ENCODE measurements at regions not wholly inside any gene's neighbourhood (a gene's known extent, or its start where the extent isn't known, plus 50 kb on each side); places are given as distances from the start of the nearest gene placed in this dataset.
A peak's percentile ranks its signal among the peaks of the same experiment; 100 is the strongest.

DNA sequence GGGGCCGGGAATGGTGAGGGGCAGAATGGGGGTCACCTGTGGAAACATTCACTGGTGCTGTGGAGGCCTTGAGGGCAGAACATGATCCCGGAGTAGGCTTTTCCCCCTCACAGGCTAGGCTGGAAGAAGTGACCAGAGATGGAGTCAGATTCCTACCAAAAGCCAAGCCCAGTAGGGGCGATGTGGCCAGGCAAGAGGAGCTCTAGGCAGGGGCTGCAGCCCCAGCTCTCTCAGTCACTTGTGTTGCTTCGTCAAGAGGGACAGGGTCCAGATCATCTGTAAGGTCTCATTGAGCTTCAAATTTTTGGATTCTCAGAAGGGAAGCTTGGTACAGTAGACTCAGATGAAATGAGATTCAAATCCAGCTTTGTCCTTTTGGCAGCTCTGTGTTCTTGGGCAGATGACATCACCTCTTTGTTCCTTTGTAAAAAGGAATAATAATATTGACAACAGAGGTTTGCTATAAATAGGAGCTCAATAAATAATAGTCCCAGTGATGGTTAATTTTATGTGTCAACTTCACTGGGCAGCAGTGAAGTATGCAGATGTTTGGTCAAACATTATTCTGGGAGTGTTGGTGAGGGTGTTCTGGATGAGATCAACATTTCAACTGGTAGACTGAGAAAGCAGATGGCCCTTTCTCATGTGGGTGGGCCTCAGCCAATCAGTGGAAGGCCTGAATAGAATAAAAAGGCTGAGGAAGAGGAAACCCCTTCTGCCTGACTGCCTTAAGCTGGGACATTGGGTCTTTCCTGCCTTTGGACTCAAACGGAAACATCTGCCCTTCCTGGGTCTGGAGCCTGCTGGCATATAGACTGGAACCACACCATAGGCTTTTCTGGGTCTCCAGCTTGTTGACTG, 324.7 kb upstream of the USP24 start:
- no peak overlapping the region for H2AFZ ChIP-seq (replicated peaks)
- no peaks in the 10 kb centered on the region for H4K20me1 ChIP-seq (ENCODE audit: low read depth)
- no peak overlapping the region for H3K27ac ChIP-seq
- no peaks in the 10 kb centered on the region for H3K36me3 Mint-ChIP-seq
- TF ChIP-seq EZH2phosphoT487 (IDR thresholded peaks at IDR 0.05): no peak
- TF ChIP-seq, protein P1, sequence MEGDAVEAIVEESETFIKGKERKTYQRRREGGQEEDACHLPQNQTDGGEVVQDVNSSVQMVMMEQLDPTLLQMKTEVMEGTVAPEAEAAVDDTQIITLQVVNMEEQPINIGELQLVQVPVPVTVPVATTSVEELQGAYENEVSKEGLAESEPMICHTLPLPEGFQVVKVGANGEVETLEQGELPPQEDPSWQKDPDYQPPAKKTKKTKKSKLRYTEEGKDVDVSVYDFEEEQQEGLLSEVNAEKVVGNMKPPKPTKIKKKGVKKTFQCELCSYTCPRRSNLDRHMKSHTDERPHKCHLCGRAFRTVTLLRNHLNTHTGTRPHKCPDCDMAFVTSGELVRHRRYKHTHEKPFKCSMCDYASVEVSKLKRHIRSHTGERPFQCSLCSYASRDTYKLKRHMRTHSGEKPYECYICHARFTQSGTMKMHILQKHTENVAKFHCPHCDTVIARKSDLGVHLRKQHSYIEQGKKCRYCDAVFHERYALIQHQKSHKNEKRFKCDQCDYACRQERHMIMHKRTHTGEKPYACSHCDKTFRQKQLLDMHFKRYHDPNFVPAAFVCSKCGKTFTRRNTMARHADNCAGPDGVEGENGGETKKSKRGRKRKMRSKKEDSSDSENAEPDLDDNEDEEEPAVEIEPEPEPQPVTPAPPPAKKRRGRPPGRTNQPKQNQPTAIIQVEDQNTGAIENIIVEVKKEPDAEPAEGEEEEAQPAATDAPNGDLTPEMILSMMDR (IDR thresholded peaks at IDR 0.05): no peak
- no peak for TF ChIP-seq EZH2 (IDR thresholded peaks at IDR 0.05)
- no peak for DNase-seq (ENCODE audit: low spot score)
- H3K4me1 Mint-ChIP-seq: no peaks in the 10 kb centered on the region
- H3K4me3 ChIP-seq: no peak overlapping the region
- H3K9me3 ChIP-seq (ENCODE audit: low read depth): no peaks in the 10 kb centered on the region
- no peaks in the 10 kb centered on the region for H3K36me3 ChIP-seq
- peaks cover 9% of the 10 kb centered on the region for H3K27me3 Mint-ChIP-seq (ENCODE audit: insufficient read depth, low read depth)
- peaks cover 4% of the 10 kb centered on the region for H3K4me1 ChIP-seq
- no peak overlapping the region for H3K9ac ChIP-seq
- no peaks in the 10 kb centered on the region for H3K9me3 Mint-ChIP-seq
- H3F3A ChIP-seq (ENCODE audit: low read depth): no peaks in the 10 kb centered on the region
- no peak overlapping the region for H3K27ac Mint-ChIP-seq
- H3K27me3 ChIP-seq: no peaks in the 10 kb centered on the region
- no peak overlapping the region for H3K4me2 ChIP-seq
- H3K4me3 Mint-ChIP-seq: no peak overlapping the region
- no peaks in the 10 kb centered on the region for H3K79me2 ChIP-seq (ENCODE audit: low read depth)

- no peaks in the 10 kb centered on the region for H3K9me3 ChIP-seq (ENCODE audit: low read depth)
- no peaks in the 10 kb centered on the region for H3K36me3 ChIP-seq
- H4K20me1 ChIP-seq (ENCODE audit: low read depth): no peaks in the 10 kb centered on the region
- TF ChIP-seq EZH2phosphoT487 (IDR thresholded peaks at IDR 0.05) (no peak), EZH2 (IDR thresholded peaks at IDR 0.05) (no peak)
- TF ChIP-seq, protein P1 (IDR thresholded peaks at IDR 0.05): no peak
- H3K27me3 Mint-ChIP-seq (ENCODE audit: insufficient read depth, low read depth): peaks cover 9% of the 10 kb centered on the region
- no peak for DNase-seq (ENCODE audit: low spot score)
- no peak overlapping the region for H3K4me3 Mint-ChIP-seq
- no peak overlapping the region for H3K27ac ChIP-seq
- no peaks in the 10 kb centered on the region for H3K36me3 Mint-ChIP-seq
- H3F3A ChIP-seq (ENCODE audit: low read depth): no peaks in the 10 kb centered on the region
- H3K9me3 Mint-ChIP-seq: no peaks in the 10 kb centered on the region
- H3K4me3 ChIP-seq: no peak overlapping the region
- H3K4me1 Mint-ChIP-seq: no peaks in the 10 kb centered on the region
- no peaks in the 10 kb centered on the region for H3K79me2 ChIP-seq (ENCODE audit: low read depth)
- H3K9ac ChIP-seq: no peak overlapping the region
- no peak overlapping the region for H3K4me2 ChIP-seq
- H3K27me3 ChIP-seq: no peaks in the 10 kb centered on the region
- H2AFZ ChIP-seq (replicated peaks): no peak overlapping the region
- no peak overlapping the region for H3K27ac Mint-ChIP-seq
- H3K4me1 ChIP-seq: peaks cover 4% of the 10 kb centered on the region
These were observed 323.3 kb upstream of the USP24 start for GRCh38 chr1:55538428-55538827.

DNA sequence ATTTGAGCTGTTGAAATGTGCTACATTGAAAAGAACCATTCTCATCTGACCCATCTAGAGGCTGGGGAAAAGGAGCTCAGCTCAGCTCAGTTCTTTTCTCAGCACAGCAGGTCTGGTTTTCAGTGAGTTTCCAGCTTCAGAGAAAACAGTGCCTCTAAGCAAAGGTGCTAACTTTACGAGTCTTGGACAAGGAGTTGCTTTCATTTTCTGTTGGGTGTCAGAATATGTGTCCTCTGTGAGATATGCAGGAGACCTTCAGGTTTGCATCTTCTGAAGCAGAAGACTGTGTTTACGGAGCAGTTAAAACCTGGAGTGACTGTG, 321.3 kb upstream of the USP24 start:
- Histone ChIP-seq H3K27me3 (no peaks in the 10 kb centered on the region), H3K27ac (no peak overlapping the region), H3K9me3 (ENCODE audit: low read depth) (no peaks in the 10 kb centered on the region), H3K79me2 (ENCODE audit: low read depth) (no peaks in the 10 kb centered on the region), H3F3A (ENCODE audit: low read depth) (no peaks in the 10 kb centered on the region), H3K4me3 (no peak overlapping the region), H2AFZ (replicated peaks) (peak overlapping the region; percentile 90), H3K4me2 (no peak overlapping the region), H3K4me1 (peaks cover 4% of the 10 kb centered on the region), H3K9ac (no peak overlapping the region), H3K36me3 (no peaks in the 10 kb centered on the region), H4K20me1 (ENCODE audit: low read depth) (no peaks in the 10 kb centered on the region)
- no peaks in the 10 kb centered on the region for H3K36me3 Mint-ChIP-seq
- DNase-seq (ENCODE audit: low spot score): no peak
- no peak overlapping the region for H3K27ac Mint-ChIP-seq
- TF ChIP-seq EZH2 (IDR thresholded peaks at IDR 0.05) (no peak), EZH2phosphoT487 (IDR thresholded peaks at IDR 0.05) (no peak)
- TF ChIP-seq, protein P1 (IDR thresholded peaks at IDR 0.05): no peak
- no peaks in the 10 kb centered on the region for H3K9me3 Mint-ChIP-seq
- no peak overlapping the region for H3K4me3 Mint-ChIP-seq
- H3K27me3 Mint-ChIP-seq (ENCODE audit: insufficient read depth, low read depth): peaks cover 9% of the 10 kb centered on the region
- no peaks in the 10 kb centered on the region for H3K4me1 Mint-ChIP-seq

Data from neural progenitor cell (in vitro differentiated cells).